ENCODE measurements at regions not wholly inside any gene's neighbourhood (a gene's known extent, or its start where the extent isn't known, plus 50 kb on each side); places are given as distances from the start of the nearest gene placed in this dataset.

GRCh38 chr6:145345094-145345493 lies 390.2 kb downstream of the EPM2A start:
- H3K4me1 ChIP-seq = no peaks in the 10 kb centered on the region
- H3K27ac ChIP-seq = no peak overlapping the region
- H3K4me3 ChIP-seq = no peak overlapping the region
- no peak for DNase-seq (ENCODE audit: low spot score in 2 of 2)
- no peaks in the 10 kb centered on the region for H3K9me3 ChIP-seq
- no peaks in the 10 kb centered on the region for H3K27me3 ChIP-seq
- H3K36me3 ChIP-seq = no peaks in the 10 kb centered on the region
- TF ChIP-seq EP300 (IDR thresholded peaks at IDR 0.05) = no peak
- no peak for TF ChIP-seq POLR2A (IDR thresholded peaks at IDR 0.05)
- no peak for TF ChIP-seq POLR2AphosphoS5 (IDR thresholded peaks at IDR 0.05)

GRCh38 chr6:145347216-145347615 lies 388.1 kb downstream of the EPM2A start:
- no peaks in the 10 kb centered on the region for H3K4me1 ChIP-seq
- H3K27me3 ChIP-seq = no peaks in the 10 kb centered on the region
- DNase-seq (ENCODE audit: low spot score in 2 of 2) = no peak
- no peaks in the 10 kb centered on the region for H3K9me3 ChIP-seq
- TF ChIP-seq POLR2A (IDR thresholded peaks at IDR 0.05) (no peak), EP300 (IDR thresholded peaks at IDR 0.05) (no peak), POLR2AphosphoS5 (IDR thresholded peaks at IDR 0.05) (no peak), CTCF (IDR thresholded peaks at IDR 0.05) (no peak)
- H3K4me3 ChIP-seq = no peak overlapping the region
- H3K36me3 ChIP-seq = no peaks in the 10 kb centered on the region
- 79% methylated on average over 2 of the region's 2 CpGs for WGBS
- no peak overlapping the region for H3K27ac ChIP-seq

- Histone ChIP-seq H3K27me3 (no peaks in the 10 kb centered on the region), H3K4me1 (no peaks in the 10 kb centered on the region), H3K9me3 (no peaks in the 10 kb centered on the region), H3K27ac (no peak overlapping the region), H3K36me3 (no peaks in the 10 kb centered on the region), H3K4me3 (no peak overlapping the region)
- WGBS = 32% methylated on average over 3 of the region's 3 CpGs
- no peak for TF ChIP-seq EP300 (IDR thresholded peaks at IDR 0.05)
- TF ChIP-seq CTCF (IDR thresholded peaks at IDR 0.05) = no peak
- no peak for TF ChIP-seq POLR2A (IDR thresholded peaks at IDR 0.05)
- TF ChIP-seq POLR2AphosphoS5 (IDR thresholded peaks at IDR 0.05) = no peak
- DNase-seq (ENCODE audit: low spot score in 2 of 2) = no peak
These were observed 385.3 kb downstream of the EPM2A start for GRCh38 chr6:145349950-145350510.

GRCh38 chr6:145350928-145351327 lies 384.4 kb downstream of the EPM2A start:
- no peak for TF ChIP-seq CTCF (IDR thresholded peaks at IDR 0.05)
- no peak for TF ChIP-seq POLR2AphosphoS5 (IDR thresholded peaks at IDR 0.05)
- TF ChIP-seq EP300 (IDR thresholded peaks at IDR 0.05) = no peak
- no peak for TF ChIP-seq POLR2A (IDR thresholded peaks at IDR 0.05)
- Histone ChIP-seq H3K27me3 (no peaks in the 10 kb centered on the region), H3K36me3 (no peaks in the 10 kb centered on the region), H3K27ac (no peak overlapping the region), H3K9me3 (no peaks in the 10 kb centered on the region), H3K4me1 (no peaks in the 10 kb centered on the region), H3K4me3 (no peak overlapping the region)
- DNase-seq (ENCODE audit: low spot score in 2 of 2) = no peak
- 75% methylated on average over 3 of the region's 3 CpGs for WGBS

- Histone ChIP-seq H3K27ac (no peak overlapping the region), H3K9me3 (no peaks in the 10 kb centered on the region), H3K4me1 (no peaks in the 10 kb centered on the region), H3K27me3 (no peaks in the 10 kb centered on the region), H3K4me3 (no peak overlapping the region), H3K36me3 (no peaks in the 10 kb centered on the region)
- 93% methylated on average over 11 of the region's 11 CpGs for WGBS
- TF ChIP-seq POLR2AphosphoS5 (IDR thresholded peaks at IDR 0.05) = no peak
- TF ChIP-seq EP300 (IDR thresholded peaks at IDR 0.05) = no peak
- TF ChIP-seq POLR2A (IDR thresholded peaks at IDR 0.05) = no peak
- no peak for TF ChIP-seq CTCF (IDR thresholded peaks at IDR 0.05)
- no peak for DNase-seq (ENCODE audit: low spot score in 2 of 2)
These were observed 382.8 kb downstream of the EPM2A start for GRCh38 chr6:145352382-145353080.

Data from suprapubic skin (tissue), 4 donors.